HUDEP-2 (cell line): ENCODE measurements at regions not wholly inside any gene's neighbourhood (a gene's known extent, or its start where the extent isn't known, plus 50 kb on each side); places are given as distances from the start of the nearest gene placed in this dataset.

Experiments
- DNase-seq, 76 experiments: peaks; one replicate each; lab custom pipeline; 2025; ENCODE audit not compliant: unreplicated experiment in 76 of 76; lab: John Stamatoyannopoulos, UW

DNA sequence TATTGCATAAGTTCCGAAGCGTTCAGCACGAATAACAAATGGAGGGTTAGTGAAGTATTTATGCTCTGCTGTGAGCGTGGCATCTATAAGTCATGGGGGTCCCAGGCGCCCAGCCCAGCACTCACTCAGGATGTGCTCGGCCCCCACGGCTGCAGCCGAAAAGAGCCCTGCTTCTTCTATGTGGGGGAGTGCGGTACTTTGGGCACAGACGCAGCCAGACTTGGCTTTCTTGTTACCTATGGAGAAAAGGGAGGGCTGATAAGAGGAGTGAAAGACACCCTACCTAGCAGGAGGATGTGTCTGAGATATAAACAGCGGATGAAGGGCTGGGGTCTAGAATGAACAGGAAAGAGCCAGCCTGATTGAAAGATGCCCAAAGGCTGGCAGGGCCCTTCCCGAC is 51.4 kb downstream of the MRPL36 start:
- no peak for DNase-seq

- DNase-seq, result no peak
These were observed 51.9 kb downstream of the MRPL36 start for GRCh38 chr5:1747803-1748085.

GRCh38 chr5:1747079-1747802 is 52.4 kb downstream of the MRPL36 start:
- no peak for DNase-seq

- DNase-seq, result no peak
These were observed 53.1 kb downstream of the MRPL36 start for GRCh38 chr5:1746371-1747078.

DNA sequence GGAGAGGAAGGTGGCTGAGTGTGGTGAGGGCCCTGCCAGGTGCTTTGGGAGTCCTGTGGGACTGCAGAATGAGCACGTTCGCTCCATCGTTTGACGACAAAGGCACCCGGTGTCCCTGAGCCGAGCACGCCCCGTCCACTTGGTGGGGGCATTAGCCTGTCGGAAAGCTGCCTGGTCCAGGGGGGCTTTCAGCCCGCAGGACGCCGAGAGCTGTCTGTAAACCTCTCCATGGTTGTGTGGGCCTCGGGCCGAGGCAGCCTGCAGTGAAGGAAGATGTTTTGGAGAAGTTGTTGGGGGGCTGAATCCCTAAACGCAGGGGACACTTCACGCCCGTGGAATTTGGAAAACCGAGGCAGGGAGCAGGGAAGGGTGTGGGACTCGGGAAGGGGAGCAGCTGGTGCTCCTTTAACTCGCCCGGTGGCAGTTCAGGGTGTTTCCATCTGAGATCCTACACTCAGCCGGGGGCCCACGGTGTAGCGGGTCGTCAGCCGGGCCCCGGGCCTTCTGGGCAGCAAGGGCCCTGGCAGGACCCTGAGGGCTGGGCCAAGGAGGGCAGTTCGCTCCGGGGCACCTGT is 53.8 kb downstream of the MRPL36 start:
- no peak for DNase-seq

- DNase-seq, result no peak
These were observed 54.4 kb downstream of the MRPL36 start for GRCh38 chr5:1745123-1745795.

GRCh38 chr5:1744393-1745122 is 55.1 kb downstream of the MRPL36 start:
- DNase-seq, result no peak

DNA sequence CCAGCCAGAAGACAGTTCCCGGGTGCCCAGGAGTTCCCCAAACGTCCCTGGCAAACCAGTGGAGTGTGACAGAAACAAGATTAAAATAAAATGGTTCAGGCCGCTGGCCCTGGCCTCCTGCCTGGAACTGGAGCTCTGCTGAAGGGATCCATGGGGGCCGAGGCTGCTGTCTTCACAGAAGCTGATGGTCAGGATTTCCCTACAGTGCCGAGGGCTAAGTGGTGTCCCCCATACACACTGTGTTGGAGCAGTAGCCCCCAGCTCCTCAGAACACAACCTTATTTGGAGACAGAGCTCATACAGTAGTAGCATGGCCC is 55.9 kb downstream of the MRPL36 start:
- no peak for DNase-seq

DNA sequence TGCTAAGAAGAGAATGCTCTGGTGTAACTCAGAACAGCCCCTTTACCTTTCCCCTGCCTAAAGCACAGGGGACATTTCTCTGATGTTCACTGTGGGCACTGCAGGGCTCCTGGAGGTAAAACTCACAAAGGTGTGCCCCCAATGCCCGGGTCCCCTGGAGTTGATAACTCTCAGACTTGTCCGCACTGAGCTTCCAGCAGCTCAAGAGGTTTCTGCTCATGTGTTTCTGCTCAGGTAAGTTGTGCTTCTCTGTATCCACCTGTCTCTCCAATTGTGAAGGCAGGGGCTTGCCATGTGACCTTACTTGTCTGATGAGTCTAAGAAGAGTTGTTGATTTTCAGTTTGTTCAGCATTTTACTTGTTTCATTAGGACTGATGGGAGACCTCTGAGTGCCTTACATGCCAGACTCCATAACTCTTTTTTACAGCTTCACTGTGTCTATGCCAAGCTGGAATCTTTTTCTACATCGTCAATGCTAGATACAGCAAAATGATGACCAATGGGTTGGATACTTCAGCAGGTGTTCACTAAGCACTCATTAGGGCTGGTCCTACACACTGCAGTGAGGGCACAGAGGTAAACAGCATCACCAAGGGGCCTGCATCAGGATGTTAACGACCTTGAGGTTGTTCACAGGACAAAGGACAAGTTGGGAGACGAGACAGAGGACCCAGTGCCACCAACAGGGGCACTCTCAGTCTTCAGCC is 56.4 kb downstream of the MRPL36 start:
- DNase-seq, result no peak

DNA sequence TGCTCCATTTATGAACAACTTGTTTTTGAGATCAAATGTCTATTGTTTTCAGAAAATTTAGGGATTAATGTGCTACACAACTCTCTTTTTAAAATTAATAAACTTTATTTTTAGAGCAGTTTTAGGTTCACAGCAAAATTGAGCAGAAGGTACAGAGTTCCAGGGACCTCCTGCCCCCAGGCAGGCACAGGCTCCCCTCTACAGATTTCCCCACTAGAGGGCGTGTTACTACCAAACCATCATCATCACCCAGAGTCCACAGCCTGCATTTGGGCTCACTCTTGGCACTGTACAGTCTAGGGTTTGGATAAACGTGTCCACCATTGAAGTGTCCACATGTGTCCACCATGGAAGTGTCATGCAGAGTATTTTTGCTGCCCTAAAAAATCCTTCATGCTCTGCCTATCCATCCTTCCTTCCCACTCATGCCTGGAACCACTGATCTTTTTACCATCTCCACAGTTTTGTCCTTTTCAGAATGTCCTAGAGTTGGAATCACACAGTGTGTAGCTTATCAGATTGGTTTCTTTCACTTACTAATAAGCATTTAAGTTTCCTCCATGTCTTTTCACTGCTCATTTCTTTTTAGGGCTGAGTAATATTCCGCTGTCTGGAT is 61.7 kb downstream of the MRPL36 start:
- DNase-seq, result peak in 27 of 76 experiments; percentile 1 to 50 (median 19)

- no peak for DNase-seq
These were observed 62.5 kb downstream of the MRPL36 start for GRCh38 chr5:1736889-1737711.

GRCh38 chr5:1736065-1736464 is 63.6 kb downstream of the MRPL36 start:
- no peak for DNase-seq

- DNase-seq, result no peak
These were observed 64.2 kb downstream of the MRPL36 start for GRCh38 chr5:1735320-1735970.

- DNase-seq, result no peak
These were observed 64.7 kb downstream of the MRPL36 start for GRCh38 chr5:1734908-1735289.

GRCh38 chr5:1734271-1734907 is 65.2 kb downstream of the MRPL36 start:
- no peak for DNase-seq

- DNase-seq, result no peak
These were observed 66.3 kb downstream of the MRPL36 start for GRCh38 chr5:1733369-1733768.

GRCh38 chr5:1732945-1733344 is 66.7 kb downstream of the MRPL36 start:
- DNase-seq, result no peak

DNA sequence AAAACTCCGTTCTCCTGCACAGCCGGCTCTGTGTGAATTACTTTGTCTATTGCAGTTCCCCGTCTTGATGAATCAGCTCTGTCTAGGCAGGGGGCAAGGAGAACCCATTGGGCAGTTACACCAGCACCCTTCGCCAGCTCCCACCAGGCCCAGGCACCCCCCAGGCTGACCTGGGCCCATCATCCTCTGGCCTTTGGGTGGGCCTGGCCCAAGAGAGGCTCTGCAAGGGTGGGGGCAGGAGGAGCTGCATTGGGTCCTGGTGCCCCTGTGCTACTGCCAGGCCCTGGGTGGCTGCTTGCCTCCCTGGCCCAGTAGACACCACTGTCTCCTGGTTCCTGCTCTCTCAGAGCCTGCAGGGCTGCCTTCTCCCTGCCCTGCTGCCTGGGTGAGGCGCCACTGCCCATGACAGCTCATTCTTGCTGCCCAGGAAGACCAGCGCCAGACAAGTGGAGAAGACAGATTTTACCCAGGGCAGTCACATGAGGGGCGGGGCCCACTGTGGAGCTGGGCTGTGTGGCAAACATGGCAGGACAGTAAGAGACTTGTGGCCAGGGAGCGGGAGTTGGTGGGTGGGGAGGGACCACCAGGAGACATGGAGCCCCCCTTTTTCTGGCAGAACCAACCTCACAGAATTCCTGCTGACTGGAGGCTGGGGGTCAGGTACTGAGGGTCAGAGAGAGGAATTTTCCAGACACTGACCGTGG is 67.2 kb downstream of the MRPL36 start:
- no peak for DNase-seq
